ENCODE measurements at regions not wholly inside any gene's neighbourhood (a gene's known extent, or its start where the extent isn't known, plus 50 kb on each side); places are given as distances from the start of the nearest gene placed in this dataset.
"Not testable (repeated sequence)": the region's sequence is repeated elsewhere in the genome, so short reads cannot be mapped to it uniquely, and the experiment has no call there.

- Histone ChIP-seq H3K27me3 (replicated peaks; ENCODE audit: control insufficient read depth, insufficient read depth, low read length) (no peaks in the 10 kb centered on the region), H3K4me3 (replicated peaks; ENCODE audit: low read depth, low read length) (no peak overlapping the region), H3K36me3 (ENCODE audit: control insufficient read depth, insufficient read depth, low read length) (no peaks in the 10 kb centered on the region)
- peak; percentile 34 for DNase-seq (ENCODE audit: extremely low read depth, insufficient read length)
- TF ChIP-seq, protein P1, sequence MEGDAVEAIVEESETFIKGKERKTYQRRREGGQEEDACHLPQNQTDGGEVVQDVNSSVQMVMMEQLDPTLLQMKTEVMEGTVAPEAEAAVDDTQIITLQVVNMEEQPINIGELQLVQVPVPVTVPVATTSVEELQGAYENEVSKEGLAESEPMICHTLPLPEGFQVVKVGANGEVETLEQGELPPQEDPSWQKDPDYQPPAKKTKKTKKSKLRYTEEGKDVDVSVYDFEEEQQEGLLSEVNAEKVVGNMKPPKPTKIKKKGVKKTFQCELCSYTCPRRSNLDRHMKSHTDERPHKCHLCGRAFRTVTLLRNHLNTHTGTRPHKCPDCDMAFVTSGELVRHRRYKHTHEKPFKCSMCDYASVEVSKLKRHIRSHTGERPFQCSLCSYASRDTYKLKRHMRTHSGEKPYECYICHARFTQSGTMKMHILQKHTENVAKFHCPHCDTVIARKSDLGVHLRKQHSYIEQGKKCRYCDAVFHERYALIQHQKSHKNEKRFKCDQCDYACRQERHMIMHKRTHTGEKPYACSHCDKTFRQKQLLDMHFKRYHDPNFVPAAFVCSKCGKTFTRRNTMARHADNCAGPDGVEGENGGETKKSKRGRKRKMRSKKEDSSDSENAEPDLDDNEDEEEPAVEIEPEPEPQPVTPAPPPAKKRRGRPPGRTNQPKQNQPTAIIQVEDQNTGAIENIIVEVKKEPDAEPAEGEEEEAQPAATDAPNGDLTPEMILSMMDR (IDR thresholded peaks at IDR 0.05; ENCODE audit: insufficient read depth, low read length, poor library complexity, severe bottlenecking) = peak; percentile 93
These were observed 144.6 kb downstream of the CETN3 start for GRCh38 chr5:90264689-90265544.

DNA sequence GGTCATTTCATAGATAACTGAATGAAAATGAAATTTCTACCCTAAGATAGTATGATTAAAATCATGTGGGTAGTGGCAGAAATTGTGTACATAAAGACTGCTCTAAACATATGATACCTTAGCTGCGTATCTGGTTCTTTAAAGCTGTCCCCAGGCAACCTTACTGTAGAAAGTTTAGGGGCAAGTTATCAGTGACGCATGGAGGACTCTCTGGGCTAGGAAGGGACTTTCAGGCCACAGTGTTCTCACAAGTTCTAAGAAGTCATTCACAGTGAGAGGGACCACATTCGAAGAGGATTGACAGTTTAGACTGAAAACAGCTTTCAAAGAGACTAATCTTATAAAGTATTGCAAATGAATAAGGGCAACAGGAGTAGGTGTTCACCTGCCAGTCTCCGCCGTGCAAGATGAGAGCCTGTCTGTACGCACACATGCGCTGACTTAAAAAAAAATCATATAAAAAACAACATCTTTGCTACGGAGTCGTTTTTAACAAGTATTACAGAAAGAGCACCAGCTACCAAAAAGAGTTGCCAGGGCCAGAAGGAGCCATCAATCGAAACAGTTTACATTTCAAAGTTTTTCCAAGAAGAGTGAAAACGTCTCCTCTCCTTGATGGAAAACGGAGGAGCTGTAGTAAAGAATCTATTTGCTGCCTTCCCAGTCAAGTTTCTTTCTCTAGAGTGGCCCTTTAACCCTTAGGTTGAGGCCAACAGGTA lies 146.3 kb downstream of the CETN3 start:
- TF ChIP-seq, protein P1 (IDR thresholded peaks at IDR 0.05; ENCODE audit: insufficient read depth, low read length, poor library complexity, severe bottlenecking) = no peak
- DNase-seq (ENCODE audit: extremely low read depth, insufficient read length) = peak; percentile 3
- no peaks in the 10 kb centered on the region for H3K36me3 ChIP-seq (ENCODE audit: control insufficient read depth, insufficient read depth, low read length)
- no peak overlapping the region for H3K4me3 ChIP-seq (replicated peaks; ENCODE audit: low read depth, low read length)
- H3K27me3 ChIP-seq (replicated peaks; ENCODE audit: control insufficient read depth, insufficient read depth, low read length) = no peaks in the 10 kb centered on the region

- TF ChIP-seq, protein P1 (IDR thresholded peaks at IDR 0.05; ENCODE audit: insufficient read depth, low read length, poor library complexity, severe bottlenecking) = no peak
- no peaks in the 10 kb centered on the region for H3K27me3 ChIP-seq (replicated peaks; ENCODE audit: control insufficient read depth, insufficient read depth, low read length)
- H3K4me3 ChIP-seq (replicated peaks; ENCODE audit: low read depth, low read length) = no peak overlapping the region
- no peaks in the 10 kb centered on the region for H3K36me3 ChIP-seq (ENCODE audit: control insufficient read depth, insufficient read depth, low read length)
- DNase-seq (ENCODE audit: extremely low read depth, insufficient read length) = no peak
These were observed 158.1 kb downstream of the CETN3 start for GRCh38 chr5:90251447-90251846.

DNA sequence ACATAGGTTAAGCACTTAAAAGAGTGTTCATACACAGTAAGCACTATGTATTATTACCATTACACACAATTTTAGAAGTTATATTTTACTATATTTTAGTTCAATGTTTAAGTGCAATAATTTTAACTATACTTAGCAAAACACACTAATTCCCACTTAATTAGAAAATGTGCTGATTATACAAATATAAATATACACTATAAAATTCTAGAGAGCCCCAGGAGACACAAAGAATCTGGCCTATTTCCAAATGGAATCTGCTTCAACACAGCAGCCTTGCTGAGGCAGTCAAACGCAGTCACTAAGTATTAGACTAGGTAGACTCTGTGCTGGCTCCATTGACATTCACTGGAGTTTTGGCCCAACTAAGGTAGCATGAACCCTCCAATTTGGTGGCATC lies 160.9 kb downstream of the CETN3 start:
- Histone ChIP-seq H3K36me3 (ENCODE audit: control insufficient read depth, insufficient read depth, low read length) (no peaks in the 10 kb centered on the region), H3K27me3 (replicated peaks; ENCODE audit: control insufficient read depth, insufficient read depth, low read length) (no peaks in the 10 kb centered on the region), H3K4me3 (replicated peaks; ENCODE audit: low read depth, low read length) (no peak overlapping the region)
- TF ChIP-seq, protein P1 (IDR thresholded peaks at IDR 0.05; ENCODE audit: insufficient read depth, low read length, poor library complexity, severe bottlenecking) = no peak
- DNase-seq (ENCODE audit: extremely low read depth, insufficient read length) = no peak

DNA sequence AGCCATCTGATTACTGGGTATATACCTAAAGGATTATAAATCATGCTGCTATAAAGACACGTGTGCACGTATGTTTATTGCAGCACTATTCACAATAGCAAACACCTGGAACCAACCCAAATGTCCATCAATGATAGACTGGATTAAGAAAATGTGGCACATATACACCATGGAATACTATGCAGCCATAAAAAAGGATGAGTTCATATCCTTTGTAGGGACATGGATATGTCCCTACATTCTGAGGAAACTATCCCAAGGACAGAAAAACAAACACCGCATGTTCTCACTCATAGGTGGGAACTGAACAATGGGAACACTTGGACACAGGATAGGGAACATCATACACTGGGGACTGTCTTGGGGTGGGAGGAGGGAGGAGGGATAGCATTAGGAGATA lies 165.7 kb downstream of the CETN3 start:
- not testable (repeated sequence) for H3K36me3 ChIP-seq (ENCODE audit: control insufficient read depth, insufficient read depth, low read length); DNase-seq (ENCODE audit: extremely low read depth, insufficient read length); H3K4me3 ChIP-seq (replicated peaks; ENCODE audit: low read depth, low read length); H3K27me3 ChIP-seq (replicated peaks; ENCODE audit: control insufficient read depth, insufficient read depth, low read length)

DNA sequence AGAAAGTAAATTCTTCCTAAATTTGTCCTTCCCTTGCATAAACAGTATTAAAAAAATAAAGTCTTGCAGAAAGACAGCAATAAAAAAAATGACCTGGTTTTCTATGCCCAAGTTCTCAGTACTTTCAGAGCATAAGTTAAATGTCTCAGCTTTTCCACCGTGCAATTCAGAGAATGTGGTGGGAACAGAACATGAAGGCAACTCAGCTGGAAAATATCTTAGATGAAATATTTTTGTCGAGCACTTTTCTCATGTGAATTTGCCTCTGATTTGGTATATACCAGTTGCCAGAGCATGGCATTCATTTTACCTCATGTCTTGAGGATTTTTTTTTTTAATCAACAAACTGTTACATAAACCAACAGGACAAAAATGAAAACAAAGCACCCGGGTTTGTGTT lies 176.1 kb downstream of the CETN3 start:
- Histone ChIP-seq H3K4me3 (replicated peaks; ENCODE audit: low read depth, low read length) (no peak overlapping the region), H3K36me3 (ENCODE audit: control insufficient read depth, insufficient read depth, low read length) (no peaks in the 10 kb centered on the region), H3K27me3 (replicated peaks; ENCODE audit: control insufficient read depth, insufficient read depth, low read length) (no peaks in the 10 kb centered on the region)
- TF ChIP-seq, protein P1 (IDR thresholded peaks at IDR 0.05; ENCODE audit: insufficient read depth, low read length, poor library complexity, severe bottlenecking) = no peak
- no peak for DNase-seq (ENCODE audit: extremely low read depth, insufficient read length)
